GM23248 (cell line): ENCODE measurements at regions not wholly inside any gene's neighbourhood (a gene's known extent, or its start where the extent isn't known, plus 50 kb on each side); places are given as distances from the start of the nearest gene placed in this dataset.

Source experiments
- EZH2 ChIP-seq: fragments of 200-600 bp; sonication (generic); IDR thresholded peaks from 2 replicates; pipeline ENCODE4 v1.6.1; 2018; ENCODE audit warnings: antibody characterized with exemption, mild to moderate bottlenecking; ENCODE audit not compliant: insufficient read depth, poor library complexity, severe bottlenecking
- EZH2phosphoT487 ChIP-seq: fragments of 200-600 bp; sonication (generic); IDR thresholded peaks from 2 replicates; pipeline ENCODE4 v1.6.1; 2018; ENCODE audit warnings: antibody characterized with exemption, moderate library complexity, mild to moderate bottlenecking, low read depth; ENCODE audit not compliant: insufficient read depth

- TF ChIP-seq EZH2 (no peak), EZH2phosphoT487 (no peak)
These were observed 255.3 kb downstream of the KIF4B start for GRCh38 chr5:155268770-155269425.
